GM12878 (cell line): ENCODE measurements at regions not wholly inside any gene's neighbourhood (a gene's known extent, or its start where the extent isn't known, plus 50 kb on each side); places are given as distances from the start of the nearest gene placed in this dataset.

ENCODE experiments used
- ATAC-seq: fragments of 200-7000 bp; cut with Tn5 transposase; 3 replicates; pipeline ENCODE4 v1.9.1; 2020; ENCODE audit warnings: mild to moderate bottlenecking, moderate library complexity
- BruUV-seq: library from RNA; stranded (reverse); fragments of 400-500 nt; replicated peaks from 2 replicates; lab custom pipeline; 2021; lab: Mats Ljungman, UMichigan
- CTCF ChIA-PET: fragments of 300-600 bp; sonication (Branson Sonifier 250); formaldehyde crosslinking; extraction: SDS; loops from one replicate; lab custom pipeline; 2021; ENCODE audit warnings: inconsistent platforms; lab: Yijun Ruan, JAX
- POLR2A ChIA-PET: fragments of 350-600 bp; formaldehyde crosslinking; extraction: SDS; loops from one replicate; lab custom pipeline; 2021; ENCODE audit warnings: inconsistent platforms; lab: Charles Lee
- RAD21 ChIA-PET: fragments of 300-600 bp; sonication (Branson Sonifier 250); formaldehyde crosslinking; loops from one replicate; lab custom pipeline; 2023; ENCODE audit warnings: antibody characterized with exemption; ENCODE audit not compliant: unreplicated experiment; lab: Charles Lee
- SMC1A ChIA-PET: fragments of 300-600 bp; sonication (Branson Sonifier 250); formaldehyde crosslinking; loops from one replicate; lab custom pipeline; 2023; ENCODE audit not compliant: unreplicated experiment, uncharacterized antibody; lab: Charles Lee
- DNase-seq: peaks from one replicate; pipeline ENCODE4 v3.0.0-alpha.2; 2011; ENCODE audit warnings: low read depth, low spot score
- FAIRE-seq: peaks from 3 replicates; lab custom pipeline; 2011; peaks lifted over from hg19 to GRCh38; lab: Jason Lieb, UNC
- H2AFZ ChIP-seq: 2 replicates; pipeline ENCODE4 v1.6.0; 2011; ENCODE audit warnings: low read depth, low read length, control low read depth; ENCODE audit not compliant: control insufficient read depth
- H3K27ac ChIP-seq: 2 replicates; pipeline ENCODE4 v1.5.1; 2011; ENCODE audit warnings: control low read depth; ENCODE audit not compliant: control insufficient read depth, insufficient read depth
- H3K27me3 ChIP-seq, 2 experiments: replicated peaks in 1 of 2; 2 replicates each; pipeline versions ENCODE4 v1.6.0 to v1.6.1; 2011; ENCODE audit warnings: low read length in 1 of 2; ENCODE audit not compliant: control insufficient read depth in 2 of 2, insufficient read depth in 2 of 2
- H3K36me3 ChIP-seq, 2 experiments: 2 replicates each; pipeline ENCODE4 v1.5.1; 2011; ENCODE audit warnings: low read length in 1 of 2; ENCODE audit not compliant: control insufficient read depth in 2 of 2, insufficient read depth in 2 of 2
- H3K4me1 ChIP-seq: 2 replicates; pipeline ENCODE4 v1.6.1; 2011; ENCODE audit warnings: mild to moderate bottlenecking, low read length, moderate library complexity, mixed read lengths; ENCODE audit not compliant: control insufficient read depth, insufficient read depth
- H3K4me2 ChIP-seq: 2 replicates; pipeline ENCODE4 v1.6.0; 2011; ENCODE audit warnings: control low read depth; ENCODE audit not compliant: control insufficient read depth, insufficient read depth
- H3K4me3 ChIP-seq: fragments of 200-600 bp; sonication (generic); 2 replicates; pipeline ENCODE4 v1.5.1; 2016
- H3K79me2 ChIP-seq: 2 replicates; pipeline ENCODE4 v1.6.0; 2011; ENCODE audit warnings: low read length; ENCODE audit not compliant: control insufficient read depth, insufficient read depth
- H3K9ac ChIP-seq: 2 replicates; pipeline ENCODE4 v1.8.0; 2011; ENCODE audit warnings: low read length, control low read depth, mixed read lengths; ENCODE audit not compliant: control insufficient read depth, insufficient read depth
- H3K9me3 ChIP-seq: replicated peaks from 3 replicates; pipeline ENCODE4 v1.5.1; 2011; ENCODE audit warnings: mild to moderate bottlenecking, low read length; ENCODE audit not compliant: control insufficient read depth, insufficient read depth
- H4K20me1 ChIP-seq: 2 replicates; pipeline ENCODE4 v1.6.0; 2011; ENCODE audit not compliant: control insufficient read depth, insufficient read depth
- ATF2 ChIP-seq: IDR thresholded peaks from 2 replicates; pipeline ENCODE4 v1.6.1; 2012; ENCODE audit warnings: low read length, inconsistent platforms
- EP300 ChIP-seq, 2 experiments: fragments of 150-350 bp in 1 of 2; IDR thresholded peaks; 2 replicates each; pipeline ENCODE4 v1.6.1; 2011 to 2012; ENCODE audit warnings: low read depth in 2 of 2, low read length in 2 of 2, borderline replicate concordance in 1 of 2, improper control_type of control experiment in 1 of 2, inconsistent platforms in 1 of 2; ENCODE audit not compliant: control insufficient read depth in 1 of 2
- FOXK2 ChIP-seq: fragments of 450-650 bp; IDR thresholded peaks from 2 replicates; pipeline ENCODE4 v1.6.1; 2017; ENCODE audit warnings: mild to moderate bottlenecking, moderate library complexity
- HDGF ChIP-seq: fragments of 450-650 bp; IDR thresholded peaks from 2 replicates; pipeline ENCODE4 v1.6.1; 2016; ENCODE audit warnings: antibody characterized with exemption
- IKZF1 ChIP-seq: fragments of 450-650 bp; conservative IDR thresholded peaks from 2 replicates; pipeline ENCODE4 v1.6.1; 2017; ENCODE audit warnings: antibody characterized with exemption, mild to moderate bottlenecking
- JUND ChIP-seq: IDR thresholded peaks from 2 replicates; pipeline ENCODE4 v1.6.1; 2012; ENCODE audit warnings: low read depth, mild to moderate bottlenecking, low read length, improper control_type of control experiment, moderate library complexity
- NFYB ChIP-seq: IDR thresholded peaks from 2 replicates; pipeline ENCODE4 v1.6.1; 2011; ENCODE audit warnings: low read depth, mild to moderate bottlenecking, low read length, improper control_type of control experiment, moderate library complexity; ENCODE audit not compliant: insufficient read depth
- SP1 ChIP-seq: IDR thresholded peaks from one replicate; pipeline ENCODE4 v1.6.1; 2011; ENCODE audit warnings: low read depth, low read length
- TAF1 ChIP-seq: IDR thresholded peaks from 2 replicates; pipeline ENCODE4 v1.6.1; 2011; ENCODE audit warnings: mild to moderate bottlenecking, low read depth, low read length, borderline replicate concordance
- TCF12 ChIP-seq: IDR thresholded peaks from 2 replicates; pipeline ENCODE4 v1.6.1; 2011; ENCODE audit warnings: low read depth, mild to moderate bottlenecking, low read length
- TCF7 ChIP-seq: IDR thresholded peaks from 2 replicates; pipeline ENCODE4 v1.6.1; 2014; ENCODE audit warnings: antibody characterized with exemption, borderline replicate concordance
- USF2 ChIP-seq: IDR thresholded peaks from 2 replicates; pipeline ENCODE4 v1.6.1; 2011; ENCODE audit warnings: low read depth, low read length, improper control_type of control experiment, borderline replicate concordance
- YY1 ChIP-seq: IDR thresholded peaks from 2 replicates; pipeline ENCODE4 v1.6.1; 2011; ENCODE audit warnings: low read depth, mild to moderate bottlenecking, low read length
- ZBTB40 ChIP-seq: fragments of 450-650 bp; IDR thresholded peaks from 2 replicates; pipeline ENCODE4 v1.6.1; 2016; ENCODE audit warnings: mild to moderate bottlenecking, moderate library complexity, borderline replicate concordance
- ZNF687 ChIP-seq: fragments of 450-650 bp; IDR thresholded peaks from 2 replicates; pipeline ENCODE4 v1.6.1; 2017; ENCODE audit warnings: mild to moderate bottlenecking, moderate library complexity
- WGBS: methylation state at CpG from one replicate; pipeline ENCODE4 v1.1.6; 2016; ENCODE audit warnings: low lambda C conversion rate; ENCODE audit not compliant: insufficient replicate concordance, insufficient coverage; ENCODE audit errors: missing lambda C conversion rate; 5-methylcytosine and 5-hydroxymethylcytosine counted together
- in situ Hi-C: fragments of 300-500 bp; cut with MboI; formaldehyde crosslinking; loops from 9 replicates; pipeline ENCODE4 v1.14.3; 2018; ENCODE audit warnings: mixed read lengths
- intact Hi-C: fragments of 100-400 bp; cut with micrococcal nuclease; formaldehyde crosslinking; loops from one replicate; pipeline ENCODE4 v1.14.2; 2022; ENCODE audit not compliant: unreplicated experiment

DNA sequence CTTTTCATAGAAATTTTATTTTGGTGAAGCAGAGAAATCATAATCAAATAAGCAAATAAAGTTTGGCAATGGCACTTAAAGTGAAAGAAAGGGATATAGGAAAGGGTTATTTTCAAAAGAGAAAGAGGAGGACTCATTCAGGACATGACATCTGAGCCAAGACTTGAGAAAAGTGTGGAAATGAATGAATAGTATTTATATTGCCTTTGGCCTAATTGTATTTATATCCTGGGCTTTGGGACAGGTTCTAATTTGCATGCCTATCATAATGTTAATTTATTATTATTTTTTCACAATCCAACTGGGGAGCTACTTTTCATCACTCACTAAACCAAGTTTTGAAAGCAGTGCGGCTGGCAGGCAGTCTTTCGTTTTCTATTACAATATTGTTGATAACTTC lies 376.8 kb downstream of the HGF start:
- Histone ChIP-seq H3K9ac (no peak overlapping the region), H3K36me3 (no peaks in the 10 kb centered on the region), H3K4me2 (no peak overlapping the region), H4K20me1 (no peaks in the 10 kb centered on the region), H3K27ac (no peak overlapping the region), H3K4me1 (no peaks in the 10 kb centered on the region), H3K9me3 (no peaks in the 10 kb centered on the region), H3K4me3 (no peak overlapping the region), H3K79me2 (no peaks in the 10 kb centered on the region), H3K27me3 (no peaks in the 10 kb centered on the region), H2AFZ (no peak overlapping the region)
- intact Hi-C loops (no loop called here), in situ Hi-C loops (no loop called here)
- CTCF ChIA-PET = no interaction called here
- WGBS = 66% methylated on average over 2 of the region's 2 CpGs
- RAD21 ChIA-PET = no interaction called here
- SMC1A ChIA-PET = interaction anchor here (0.9 kb wide), 1 partner anchor 10 kb away, joined by 3 read pairs; no protein-coding TSS in a partner anchor
- DNase-seq = no peak
- no TSS peak for BruUV-seq
- FAIRE-seq = no peak
- POLR2A ChIA-PET = no interaction called here
- ATAC-seq = no peak
- no peak for TF ChIP-seq TCF12
- no peak for TF ChIP-seq TAF1
- no peak for TF ChIP-seq EP300 (IDR thresholded peaks at IDR 0.05; ENCODE audit: borderline replicate concordance in 1 of 2, control insufficient read depth in 1 of 2, low read depth in 2 of 2, low read length in 2 of 2)
- TF ChIP-seq SP1 = no peak
- TF ChIP-seq ZNF687 = no peak
- no peak for TF ChIP-seq TCF7
- TF ChIP-seq HDGF = no peak
- TF ChIP-seq IKZF1 = no peak
- no peak for TF ChIP-seq NFYB
- no peak for TF ChIP-seq ATF2
- no peak for TF ChIP-seq JUND
- TF ChIP-seq USF2 = no peak
- no peak for TF ChIP-seq FOXK2
- no peak for TF ChIP-seq YY1
- no peak for TF ChIP-seq ZBTB40
